Keratinocyte (primary cell): ENCODE measurements at regions not wholly inside any gene's neighbourhood (a gene's known extent, or its start where the extent isn't known, plus 50 kb on each side); places are given as distances from the start of the nearest gene placed in this dataset.
"Not testable (repeated sequence)": the region's sequence is repeated elsewhere in the genome, so short reads cannot be mapped to it uniquely, and the experiment has no call there.

ENCODE experiments used
- DNase-seq: peaks from one replicate; pipeline ENCODE4 v3.0.0-alpha.2; 2011; ENCODE audit warnings: low read depth, missing footprints, low spot score
- FAIRE-seq: peaks from 2 replicates; lab custom pipeline; 2011; peaks lifted over from hg19 to GRCh38; lab: Jason Lieb, UNC
- H2AFZ ChIP-seq: 2 replicates; pipeline ENCODE4 v1.6.0; 2012; ENCODE audit warnings: low read length, control low read depth, inconsistent platforms; ENCODE audit not compliant: control insufficient read depth
- H3K27ac ChIP-seq: 2 replicates; pipeline ENCODE4 v1.5.1; 2011; ENCODE audit warnings: low read length; ENCODE audit not compliant: control insufficient read depth, insufficient read depth
- H3K27me3 ChIP-seq: 3 replicates; pipeline ENCODE4 v1.6.0; 2011; ENCODE audit warnings: low read length; ENCODE audit not compliant: control insufficient read depth, insufficient read depth; ENCODE audit errors: extremely low read depth
- H3K36me3 ChIP-seq, 2 experiments: 2 replicates in 1 of 2; 3 replicates in 1 of 2; pipeline ENCODE4 v1.5.1; 2011; ENCODE audit warnings: low read length in 2 of 2, mild to moderate bottlenecking in 1 of 2; ENCODE audit not compliant: control insufficient read depth in 2 of 2, insufficient read depth in 2 of 2; ENCODE audit errors: extremely low read depth in 1 of 2
- H3K4me1 ChIP-seq: 3 replicates; pipeline ENCODE4 v1.5.1; 2011; ENCODE audit warnings: low read length; ENCODE audit not compliant: control insufficient read depth, insufficient read depth; ENCODE audit errors: extremely low read depth
- H3K4me2 ChIP-seq: 3 replicates; pipeline ENCODE4 v1.6.0; 2011; ENCODE audit warnings: low read depth, low read length; ENCODE audit not compliant: control insufficient read depth, insufficient read depth; ENCODE audit errors: extremely low read depth
- H3K4me3 ChIP-seq, 3 experiments: fragments of 200-600 bp in 1 of 3; sonication (generic) in 1 of 3; 2 replicates in 2 of 3; 3 replicates in 1 of 3; pipeline ENCODE4 v1.5.1; 2011 to 2016; ENCODE audit warnings: low read length in 3 of 3, mild to moderate bottlenecking in 3 of 3, control low read depth in 2 of 3, inconsistent platforms in 1 of 3, low read depth in 1 of 3, mixed read lengths in 1 of 3, mixed run types in 1 of 3, moderate library complexity in 1 of 3; ENCODE audit not compliant: control insufficient read depth in 2 of 3, insufficient read depth in 2 of 3; ENCODE audit errors: extremely low read depth in 1 of 3
- H3K79me2 ChIP-seq: 2 replicates; pipeline ENCODE4 v1.6.0; 2012; ENCODE audit warnings: low read length; ENCODE audit not compliant: control insufficient read depth, insufficient read depth
- H3K9ac ChIP-seq: 3 replicates; pipeline ENCODE4 v1.6.0; 2011; ENCODE audit warnings: low read length; ENCODE audit not compliant: control insufficient read depth, insufficient read depth; ENCODE audit errors: extremely low read depth
- H3K9me1 ChIP-seq: 3 replicates; pipeline ENCODE4 v1.6.0; 2011; ENCODE audit warnings: low read length; ENCODE audit not compliant: control insufficient read depth, insufficient read depth; ENCODE audit errors: extremely low read depth
- H3K9me3 ChIP-seq: 2 replicates; pipeline ENCODE4 v1.5.1; 2012; ENCODE audit warnings: low read depth, low read length; ENCODE audit not compliant: control insufficient read depth
- H4K20me1 ChIP-seq: 3 replicates; pipeline ENCODE4 v1.6.0; 2011; ENCODE audit warnings: low read length; ENCODE audit not compliant: control insufficient read depth, insufficient read depth; ENCODE audit errors: extremely low read depth
- CTCF ChIP-seq, 3 experiments: IDR thresholded peaks in 1 of 3; conservative IDR thresholded peaks in 1 of 3; optimal IDR thresholded peaks in 1 of 3; 2 replicates in 2 of 3; 3 replicates in 1 of 3; pipeline versions ENCODE3 to v1.5.1; 2011; ENCODE audit warnings: low read length in 3 of 3, mild to moderate bottlenecking in 3 of 3, moderate library complexity in 2 of 3, control low read depth in 1 of 3, inconsistent platforms in 1 of 3; ENCODE audit not compliant: insufficient read depth in 2 of 3; ENCODE audit errors: extremely low read depth in 1 of 3
- EZH2 ChIP-seq: IDR thresholded peaks from one replicate; pipeline ENCODE4 v1.6.1; 2012; ENCODE audit warnings: inconsistent platforms, mild to moderate bottlenecking, low read length, moderate library complexity
- dilution Hi-C: fragments of 300-500 bp; cut with MboI; formaldehyde crosslinking; loops from one replicate; pipeline ENCODE4 v1.7.0; 2020; ENCODE audit warnings: low sequenced_read_pairs; ENCODE audit not compliant: extremely low pct_ligation_motif_present

GRCh38 chr6:106783640-106784566 is 154.5 kb downstream of the QRSL1 start:
- TF ChIP-seq EZH2 (no peak), CTCF (optimal IDR thresholded peaks at IDR 0.05 in 1 of 3, IDR thresholded peaks at IDR 0.05 in 1 of 3, conservative IDR thresholded peaks at IDR 0.05 in 1 of 3; ENCODE audit: extremely low read depth in 1 of 3, insufficient read depth in 2 of 3, low read length in 3 of 3) (no peak)
- peaks cover 20% of the 10 kb centered on the region for H3K4me1 ChIP-seq
- no peak overlapping the region for H2AFZ ChIP-seq
- no peaks in the 10 kb centered on the region for H4K20me1 ChIP-seq
- H3K79me2 ChIP-seq: no peaks in the 10 kb centered on the region
- H3K4me2 ChIP-seq: peak overlapping the region; percentile 48
- no peaks in the 10 kb centered on the region for H3K9me1 ChIP-seq
- DNase-seq (peak; percentile 96), FAIRE-seq (peak; percentile 80)
- H3K27me3 ChIP-seq: no peaks in the 10 kb centered on the region
- H3K27ac ChIP-seq: peak overlapping the region; percentile 43
- no peak overlapping the region for H3K9ac ChIP-seq
- H3K4me3 ChIP-seq: no peak overlapping the region
- dilution Hi-C loops: no loop called here
- H3K9me3 ChIP-seq: peaks cover under 1% of the 10 kb centered on the region
- H3K36me3 ChIP-seq: no peaks in the 10 kb centered on the region

GRCh38 chr6:106782536-106783285 is 153.3 kb downstream of the QRSL1 start:
- Histone ChIP-seq H3K9me1 (no peaks in the 10 kb centered on the region), H3K36me3 (no peaks in the 10 kb centered on the region), H3K4me3 (no peak overlapping the region), H3K27ac (no peak overlapping the region), H3K9me3 (peaks cover 2% of the 10 kb centered on the region), H3K27me3 (no peaks in the 10 kb centered on the region), H3K4me1 (peaks cover 20% of the 10 kb centered on the region), H3K79me2 (no peaks in the 10 kb centered on the region), H3K9ac (no peak overlapping the region), H2AFZ (no peak overlapping the region), H4K20me1 (no peaks in the 10 kb centered on the region), H3K4me2 (peak overlapping the region; percentile 48)
- TF ChIP-seq CTCF (optimal IDR thresholded peaks at IDR 0.05 in 1 of 3, IDR thresholded peaks at IDR 0.05 in 1 of 3, conservative IDR thresholded peaks at IDR 0.05 in 1 of 3; ENCODE audit: extremely low read depth in 1 of 3, insufficient read depth in 2 of 3, low read length in 3 of 3) (no peak), EZH2 (no peak)
- dilution Hi-C loops: no loop called here
- DNase-seq (no peak), FAIRE-seq (peak; percentile 56)

- DNase-seq, H3K9me3 ChIP-seq, H4K20me1 ChIP-seq, H3K4me2 ChIP-seq, FAIRE-seq, H3K9ac ChIP-seq, H3K79me2 ChIP-seq, H3K9me1 ChIP-seq, H3K36me3 ChIP-seq, H3K27ac ChIP-seq, H3K27me3 ChIP-seq, H3K4me3 ChIP-seq, H2AFZ ChIP-seq, dilution Hi-C loops: not testable (repeated sequence)
- H3K4me1 ChIP-seq: peaks cover 20% of the 10 kb centered on the region
Measured at GRCh38 chr6:106779552-106779951, 150.2 kb downstream of the QRSL1 start.
